Osteocyte (in vitro differentiated cells): ENCODE measurements at regions not wholly inside any gene's neighbourhood (a gene's known extent, or its start where the extent isn't known, plus 50 kb on each side); places are given as distances from the start of the nearest gene placed in this dataset.

Experiments used
- DNase-seq: peaks from one replicate; pipeline ENCODE4 v3.0.0; 2021; ENCODE audit warnings: mixed read lengths; ENCODE audit not compliant: unreplicated experiment; ENCODE audit errors: extremely low spot score
- H3K27ac Mint-ChIP-seq: one replicate; pipeline ENCODE4 v1.8.0; 2021; ENCODE audit warnings: mild to moderate bottlenecking, mixed read lengths; ENCODE audit not compliant: unreplicated experiment
- H3K27me3 Mint-ChIP-seq: one replicate; pipeline ENCODE4 v1.8.0; 2021; ENCODE audit warnings: mixed read lengths; ENCODE audit not compliant: unreplicated experiment
- H3K36me3 Mint-ChIP-seq: one replicate; pipeline ENCODE4 v1.8.0; 2021; ENCODE audit warnings: mixed read lengths; ENCODE audit not compliant: unreplicated experiment
- H3K4me1 Mint-ChIP-seq: one replicate; pipeline ENCODE4 v1.8.0; 2021; ENCODE audit warnings: mixed read lengths; ENCODE audit not compliant: unreplicated experiment
- H3K4me3 Mint-ChIP-seq: one replicate; pipeline ENCODE4 v1.8.0; 2021; ENCODE audit warnings: mild to moderate bottlenecking, moderate library complexity, mixed read lengths; ENCODE audit not compliant: unreplicated experiment
- H3K9me3 Mint-ChIP-seq: one replicate; pipeline ENCODE4 v1.8.0; 2021; ENCODE audit warnings: mixed read lengths; ENCODE audit not compliant: unreplicated experiment
- CTCF ChIP-seq: fragments of 200-600 bp; sonication (generic); IDR thresholded peaks from 2 replicates; pipeline ENCODE4 v1.5.0; 2021; ENCODE audit warnings: antibody characterized with exemption, mild to moderate bottlenecking, moderate library complexity

GRCh38 chr4:124464836-124465235 is 247.7 kb downstream of the ANKRD50 start:
- H3K36me3 Mint-ChIP-seq: peaks cover 9% of the 10 kb centered on the region
- H3K27ac Mint-ChIP-seq: no peak overlapping the region
- peaks cover 15% of the 10 kb centered on the region for H3K9me3 Mint-ChIP-seq
- H3K4me1 Mint-ChIP-seq: no peaks in the 10 kb centered on the region
- no peak for DNase-seq
- no peaks in the 10 kb centered on the region for H3K27me3 Mint-ChIP-seq
- TF ChIP-seq CTCF: no peak
- H3K4me3 Mint-ChIP-seq: no peak overlapping the region

- H3K27me3 Mint-ChIP-seq: no peaks in the 10 kb centered on the region
- peaks cover 9% of the 10 kb centered on the region for H3K36me3 Mint-ChIP-seq
- H3K27ac Mint-ChIP-seq: no peak overlapping the region
- H3K4me1 Mint-ChIP-seq: no peaks in the 10 kb centered on the region
- no peak for TF ChIP-seq CTCF
- DNase-seq: no peak
- H3K9me3 Mint-ChIP-seq: peaks cover 12% of the 10 kb centered on the region
- H3K4me3 Mint-ChIP-seq: no peak overlapping the region
Measured at GRCh38 chr4:124468360-124468759, 244.2 kb downstream of the ANKRD50 start.

- H3K4me1 Mint-ChIP-seq: no peaks in the 10 kb centered on the region
- no peaks in the 10 kb centered on the region for H3K27me3 Mint-ChIP-seq
- peaks cover 5% of the 10 kb centered on the region for H3K36me3 Mint-ChIP-seq
- H3K27ac Mint-ChIP-seq: no peak overlapping the region
- no peak overlapping the region for H3K4me3 Mint-ChIP-seq
- TF ChIP-seq CTCF: no peak
- H3K9me3 Mint-ChIP-seq: peaks cover 14% of the 10 kb centered on the region
- no peak for DNase-seq
Measured at GRCh38 chr4:124469981-124470380, 242.6 kb downstream of the ANKRD50 start.

GRCh38 chr4:124478470-124478869 is 234.1 kb downstream of the ANKRD50 start:
- Mint-ChIP-seq H3K4me1 (peaks cover 19% of the 10 kb centered on the region), H3K4me3 (no peak overlapping the region), H3K9me3 (peaks cover 9% of the 10 kb centered on the region), H3K27me3 (no peaks in the 10 kb centered on the region), H3K36me3 (no peaks in the 10 kb centered on the region), H3K27ac (no peak overlapping the region)
- no peak for DNase-seq
- no peak for TF ChIP-seq CTCF

- TF ChIP-seq CTCF: no peak
- no peak for DNase-seq
- Mint-ChIP-seq H3K4me3 (no peak overlapping the region), H3K4me1 (peaks cover 19% of the 10 kb centered on the region), H3K36me3 (no peaks in the 10 kb centered on the region), H3K27ac (no peak overlapping the region), H3K27me3 (no peaks in the 10 kb centered on the region), H3K9me3 (peaks cover 1% of the 10 kb centered on the region)
Measured at GRCh38 chr4:124480061-124480460, 232.5 kb downstream of the ANKRD50 start.
